ENCODE measurements at regions not wholly inside any gene's neighbourhood (a gene's known extent, or its start where the extent isn't known, plus 50 kb on each side); places are given as distances from the start of the nearest gene placed in this dataset.

DNA sequence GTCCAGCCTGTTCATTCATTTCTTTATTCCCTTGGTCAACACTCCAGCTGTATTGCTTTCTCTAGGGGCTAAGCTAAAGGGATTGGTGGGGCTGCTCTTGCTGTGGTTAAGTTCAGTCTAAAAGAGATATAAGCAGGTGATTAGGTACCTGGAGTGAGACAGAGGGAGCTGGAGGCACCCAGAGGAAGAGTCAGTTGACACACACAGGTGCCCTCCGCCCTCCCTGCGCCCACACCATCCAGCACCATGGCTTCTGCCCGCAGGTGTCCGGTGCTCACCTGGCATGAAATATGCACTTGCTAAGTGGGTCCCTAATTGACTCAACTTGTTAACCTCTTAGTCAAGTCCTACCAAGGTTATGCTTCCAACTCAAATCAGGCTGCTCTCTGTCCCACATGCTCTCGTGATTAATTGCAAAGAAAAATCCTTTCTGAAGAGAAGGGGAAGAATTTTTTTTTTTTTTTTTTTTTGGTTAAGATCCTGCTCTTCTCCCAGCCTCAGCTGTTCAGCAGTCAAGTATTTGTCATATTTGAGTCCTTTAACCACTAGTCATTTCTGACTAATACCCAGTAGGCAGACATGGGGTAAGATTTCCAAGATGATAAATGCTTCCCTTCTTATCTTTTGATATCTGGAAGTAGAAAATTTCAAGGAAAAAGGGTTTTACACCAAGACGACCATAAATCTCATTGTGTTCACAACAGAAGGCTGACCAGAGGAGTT lies 199.8 kb upstream of the WSCD1 start:
- TF ChIP-seq, protein P1, sequence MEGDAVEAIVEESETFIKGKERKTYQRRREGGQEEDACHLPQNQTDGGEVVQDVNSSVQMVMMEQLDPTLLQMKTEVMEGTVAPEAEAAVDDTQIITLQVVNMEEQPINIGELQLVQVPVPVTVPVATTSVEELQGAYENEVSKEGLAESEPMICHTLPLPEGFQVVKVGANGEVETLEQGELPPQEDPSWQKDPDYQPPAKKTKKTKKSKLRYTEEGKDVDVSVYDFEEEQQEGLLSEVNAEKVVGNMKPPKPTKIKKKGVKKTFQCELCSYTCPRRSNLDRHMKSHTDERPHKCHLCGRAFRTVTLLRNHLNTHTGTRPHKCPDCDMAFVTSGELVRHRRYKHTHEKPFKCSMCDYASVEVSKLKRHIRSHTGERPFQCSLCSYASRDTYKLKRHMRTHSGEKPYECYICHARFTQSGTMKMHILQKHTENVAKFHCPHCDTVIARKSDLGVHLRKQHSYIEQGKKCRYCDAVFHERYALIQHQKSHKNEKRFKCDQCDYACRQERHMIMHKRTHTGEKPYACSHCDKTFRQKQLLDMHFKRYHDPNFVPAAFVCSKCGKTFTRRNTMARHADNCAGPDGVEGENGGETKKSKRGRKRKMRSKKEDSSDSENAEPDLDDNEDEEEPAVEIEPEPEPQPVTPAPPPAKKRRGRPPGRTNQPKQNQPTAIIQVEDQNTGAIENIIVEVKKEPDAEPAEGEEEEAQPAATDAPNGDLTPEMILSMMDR (IDR thresholded peaks at IDR 0.05) = no peak
- TF ChIP-seq NFYB (CRISPR knock-in tag; conservative IDR thresholded peaks at IDR 0.05; ENCODE audit: low read depth) = no peak
